WI38 (cell line): ENCODE measurements at regions not wholly inside any gene's neighbourhood (a gene's known extent, or its start where the extent isn't known, plus 50 kb on each side); places are given as distances from the start of the nearest gene placed in this dataset.

ENCODE experiments used
- H3K4me3 ChIP-seq: 2 replicates; pipeline ENCODE4 v1.5.1; 2011; ENCODE audit warnings: low read depth, mild to moderate bottlenecking, control low read depth, low read length
- TF ChIP-seq, protein P1 (sequence below): IDR thresholded peaks from 2 replicates; pipeline ENCODE4 v1.5.1; 2012; ENCODE audit warnings: low read depth, mild to moderate bottlenecking, control low read depth, low read length

- H3K4me3 ChIP-seq, result no peak overlapping the region
These were observed 436.2 kb downstream of the GABRG2 start for GRCh38 chr5:162503796-162504195.

GRCh38 chr5:162512935-162513565 is 445.5 kb downstream of the GABRG2 start:
- TF ChIP-seq, protein P1, sequence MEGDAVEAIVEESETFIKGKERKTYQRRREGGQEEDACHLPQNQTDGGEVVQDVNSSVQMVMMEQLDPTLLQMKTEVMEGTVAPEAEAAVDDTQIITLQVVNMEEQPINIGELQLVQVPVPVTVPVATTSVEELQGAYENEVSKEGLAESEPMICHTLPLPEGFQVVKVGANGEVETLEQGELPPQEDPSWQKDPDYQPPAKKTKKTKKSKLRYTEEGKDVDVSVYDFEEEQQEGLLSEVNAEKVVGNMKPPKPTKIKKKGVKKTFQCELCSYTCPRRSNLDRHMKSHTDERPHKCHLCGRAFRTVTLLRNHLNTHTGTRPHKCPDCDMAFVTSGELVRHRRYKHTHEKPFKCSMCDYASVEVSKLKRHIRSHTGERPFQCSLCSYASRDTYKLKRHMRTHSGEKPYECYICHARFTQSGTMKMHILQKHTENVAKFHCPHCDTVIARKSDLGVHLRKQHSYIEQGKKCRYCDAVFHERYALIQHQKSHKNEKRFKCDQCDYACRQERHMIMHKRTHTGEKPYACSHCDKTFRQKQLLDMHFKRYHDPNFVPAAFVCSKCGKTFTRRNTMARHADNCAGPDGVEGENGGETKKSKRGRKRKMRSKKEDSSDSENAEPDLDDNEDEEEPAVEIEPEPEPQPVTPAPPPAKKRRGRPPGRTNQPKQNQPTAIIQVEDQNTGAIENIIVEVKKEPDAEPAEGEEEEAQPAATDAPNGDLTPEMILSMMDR, result no peak
- no peak overlapping the region for H3K4me3 ChIP-seq

More at GRCh38 chr5:162503796-162504195, 436.2 kb downstream of the GABRG2 start:
- TF ChIP-seq, protein P1, result no peak

DNA sequence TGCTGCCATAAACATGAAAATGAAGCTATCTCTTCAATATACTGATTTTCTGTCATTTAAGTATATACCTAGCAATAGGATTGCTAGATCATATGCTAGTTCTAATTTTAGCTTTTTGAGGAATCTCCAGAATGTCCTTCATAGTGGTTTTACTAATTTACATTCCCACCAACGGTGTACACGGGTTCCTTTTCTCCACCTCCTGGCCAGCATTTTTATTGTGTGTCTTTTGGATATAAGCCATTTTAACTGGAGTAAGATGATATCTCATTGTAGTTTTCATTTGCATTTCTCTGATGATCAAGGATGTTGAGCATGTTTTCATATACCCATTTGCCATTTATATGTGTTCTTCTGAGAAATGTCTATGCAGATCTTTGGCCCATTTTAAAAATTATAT is 446.5 kb downstream of the GABRG2 start:
- TF ChIP-seq, protein P1, result no peak
- H3K4me3 ChIP-seq, result no peak overlapping the region

GRCh38 chr5:162520878-162521277 is 453.3 kb downstream of the GABRG2 start:
- H3K4me3 ChIP-seq, result no peak overlapping the region
- TF ChIP-seq, protein P1, result no peak

- TF ChIP-seq, protein P1, result no peak
- H3K4me3 ChIP-seq, result no peak overlapping the region
These were observed 461.6 kb downstream of the GABRG2 start for GRCh38 chr5:162529209-162529608.

DNA sequence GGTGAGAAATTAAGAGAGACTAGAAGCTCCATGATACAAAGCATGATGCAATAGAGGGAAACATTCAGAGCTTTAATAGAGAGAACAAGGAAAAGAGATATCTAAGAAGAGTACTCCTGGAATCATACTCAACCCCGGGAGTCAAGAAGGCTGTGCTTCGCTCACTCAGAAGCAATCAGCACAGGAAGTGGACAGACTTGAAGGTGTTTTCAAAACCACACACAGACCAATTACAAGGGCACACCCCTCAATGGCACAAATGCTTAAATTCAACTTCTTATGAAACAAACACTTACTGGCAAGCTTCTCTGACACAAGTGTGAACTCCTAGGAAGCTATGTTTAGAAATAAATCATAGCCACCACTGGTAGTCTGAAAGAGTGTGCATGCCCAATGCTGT is 462.3 kb downstream of the GABRG2 start:
- TF ChIP-seq, protein P1, result no peak
- no peak overlapping the region for H3K4me3 ChIP-seq

- H3K4me3 ChIP-seq, result no peak overlapping the region
- TF ChIP-seq, protein P1, result no peak
These were observed 475.9 kb downstream of the GABRG2 start for GRCh38 chr5:162543437-162543836.
